ENCODE measurements at regions not wholly inside any gene's neighbourhood (a gene's known extent, or its start where the extent isn't known, plus 50 kb on each side); places are given as distances from the start of the nearest gene placed in this dataset.

- H3K4me3 Mint-ChIP-seq, result no peak overlapping the region
- Histone ChIP-seq H3K79me2 (ENCODE audit: insufficient read depth, low read length) (no peaks in the 10 kb centered on the region), H2AFZ (ENCODE audit: insufficient read depth, low read depth, low read length, poor library complexity, severe bottlenecking) (no peak overlapping the region), H3K4me3 (replicated peaks in 1 of 3; ENCODE audit: low read depth in 2 of 3, low read length in 3 of 3) (no peak overlapping the region), H3K36me3 (replicated peaks in 1 of 2; ENCODE audit: control insufficient read depth in 1 of 2, insufficient read depth in 2 of 2, low read length in 2 of 2) (no peaks in the 10 kb centered on the region), H3K4me2 (replicated peaks; ENCODE audit: extremely low read depth, low read length, poor library complexity, severe bottlenecking) (no peak overlapping the region), H3K27ac (ENCODE audit: low read depth in 1 of 2, low read length in 2 of 2) (no peak overlapping the region), H3K27me3 (ENCODE audit: control insufficient read depth in 2 of 2, insufficient read depth in 2 of 2, low read length in 2 of 2) (no peaks in the 10 kb centered on the region), H3K9ac (ENCODE audit: insufficient read depth, low read length, poor library complexity, severe bottlenecking) (no peak overlapping the region), H3K4me1 (ENCODE audit: control insufficient read depth in 1 of 2, insufficient read depth in 2 of 2, low read length in 2 of 2) (no peaks in the 10 kb centered on the region), H4K20me1 (ENCODE audit: insufficient read depth, low read length) (no peaks in the 10 kb centered on the region), H3K9me3 (replicated peaks in 1 of 2; ENCODE audit: control insufficient read depth in 1 of 2, insufficient read depth in 1 of 2, low read length in 2 of 2) (peaks cover 11 to 17% of the 10 kb centered on the region in 2 donors)
- TF ChIP-seq CTCF (IDR thresholded peaks at IDR 0.05), result no peak
- H3K27me3 Mint-ChIP-seq (ENCODE audit: low read depth in 3 of 3), result no peaks in the 10 kb centered on the region
- no peak for DNase-seq
- no peak overlapping the region for H3K27ac Mint-ChIP-seq
- H3K4me1 Mint-ChIP-seq, result no peaks in the 10 kb centered on the region
- intact Hi-C loops (cut with micrococcal nuclease), result no loop called here
- H3K36me3 Mint-ChIP-seq, result no peaks in the 10 kb centered on the region
- H3K9me3 Mint-ChIP-seq, result peaks cover 4 to 27% (median 11%) of the 10 kb centered on the region in 7 donors
These were observed 227.5 kb upstream of the KCNH7 start for GRCh38 chr2:163066085-163066484.

- Histone ChIP-seq H3K9me3 (replicated peaks in 1 of 2; ENCODE audit: control insufficient read depth in 1 of 2, insufficient read depth in 1 of 2, low read length in 2 of 2) (peaks cover 3 to 5% of the 10 kb centered on the region in 2 donors), H3K27me3 (ENCODE audit: control insufficient read depth in 2 of 2, insufficient read depth in 2 of 2, low read length in 2 of 2) (no peaks in the 10 kb centered on the region), H2AFZ (ENCODE audit: insufficient read depth, low read depth, low read length, poor library complexity, severe bottlenecking) (no peak overlapping the region), H3K4me3 (replicated peaks in 1 of 3; ENCODE audit: low read depth in 2 of 3, low read length in 3 of 3) (no peak overlapping the region), H3K9ac (ENCODE audit: insufficient read depth, low read length, poor library complexity, severe bottlenecking) (no peak overlapping the region), H3K36me3 (replicated peaks in 1 of 2; ENCODE audit: control insufficient read depth in 1 of 2, insufficient read depth in 2 of 2, low read length in 2 of 2) (no peaks in the 10 kb centered on the region), H4K20me1 (ENCODE audit: insufficient read depth, low read length) (no peaks in the 10 kb centered on the region), H3K4me2 (replicated peaks; ENCODE audit: extremely low read depth, low read length, poor library complexity, severe bottlenecking) (no peak overlapping the region), H3K79me2 (ENCODE audit: insufficient read depth, low read length) (no peaks in the 10 kb centered on the region), H3K27ac (ENCODE audit: low read depth in 1 of 2, low read length in 2 of 2) (no peak overlapping the region), H3K4me1 (ENCODE audit: control insufficient read depth in 1 of 2, insufficient read depth in 2 of 2, low read length in 2 of 2) (no peaks in the 10 kb centered on the region)
- no peak for DNase-seq
- Mint-ChIP-seq H3K27me3 (ENCODE audit: low read depth in 3 of 3) (no peaks in the 10 kb centered on the region), H3K27ac (no peak overlapping the region), H3K36me3 (no peaks in the 10 kb centered on the region), H3K4me1 (no peaks in the 10 kb centered on the region), H3K9me3 (peaks cover 0 to 9% (median 3%) of the 10 kb centered on the region in 7 donors), H3K4me3 (no peak overlapping the region)
- WGBS (ENCODE audit: insufficient coverage), result 67% methylated on average over 1 of the region's 3 CpGs
- TF ChIP-seq CTCF (IDR thresholded peaks at IDR 0.05), result no peak
- intact Hi-C loops (cut with micrococcal nuclease), result no loop called here
These were observed 224.0 kb upstream of the KCNH7 start for GRCh38 chr2:163062524-163062923.

Data from CD14-positive monocyte (primary cell).